SH-SY5Y (cell line): ENCODE measurements at regions not wholly inside any gene's neighbourhood (a gene's known extent, or its start where the extent isn't known, plus 50 kb on each side); places are given as distances from the start of the nearest gene placed in this dataset.

Source experiments
- GATA2 ChIP-seq: IDR thresholded peaks from 2 replicates; pipeline ENCODE4 v1.6.1; 2011; ENCODE audit warnings: mild to moderate bottlenecking, low read depth, low read length
- GATA3 ChIP-seq: IDR thresholded peaks from 2 replicates; pipeline ENCODE4 v1.6.1; 2011; ENCODE audit warnings: low read depth, mild to moderate bottlenecking, low read length, moderate library complexity

DNA sequence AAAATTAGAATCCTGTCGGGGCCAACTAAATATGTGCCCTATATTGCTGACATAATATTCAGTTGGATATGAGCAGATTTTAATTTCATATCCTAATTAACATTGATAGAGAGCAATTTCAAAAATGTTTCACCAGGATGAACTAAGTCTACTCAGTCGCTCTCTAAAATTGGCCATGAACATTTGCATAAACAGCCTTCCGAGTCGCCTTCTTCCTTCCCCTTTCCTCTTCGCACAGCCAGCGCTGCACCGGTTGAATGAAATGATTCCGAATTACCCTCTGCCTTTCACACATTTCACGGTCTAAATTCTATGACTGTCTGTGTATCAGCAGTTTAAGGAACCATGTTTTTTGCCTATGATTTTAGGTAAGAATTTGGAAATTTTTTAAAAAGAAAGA lies 413.7 kb downstream of the LIG4 start:
- TF ChIP-seq GATA3 (no peak), GATA2 (no peak)
